ENCODE measurements at regions not wholly inside any gene's neighbourhood (a gene's known extent, or its start where the extent isn't known, plus 50 kb on each side); places are given as distances from the start of the nearest gene placed in this dataset.

GRCh38 chr11:92480499-92480898 lies 255.9 kb downstream of the FAT3 start:
- no peak for TF ChIP-seq CTCF (IDR thresholded peaks at IDR 0.05; ENCODE audit: low read depth, low read length)
- H3K27ac ChIP-seq (ENCODE audit: low read depth, low read length) = no peak overlapping the region
- no peak overlapping the region for H3K4me3 ChIP-seq (ENCODE audit: low read depth, low read length)
- H3K27me3 ChIP-seq (ENCODE audit: control insufficient read depth, insufficient read depth, low read length) = no peaks in the 10 kb centered on the region
- DNase-seq (ENCODE audit: low read depth, low spot score) = no peak
- POLR2A ChIA-PET = no interaction called here
- CTCF ChIA-PET = no interaction called here
- no peaks in the 10 kb centered on the region for H3K9me3 ChIP-seq (ENCODE audit: control insufficient read depth, insufficient read depth, low read length)

- TF ChIP-seq CTCF (IDR thresholded peaks at IDR 0.05; ENCODE audit: low read depth, low read length) = no peak
- Histone ChIP-seq H3K27ac (ENCODE audit: low read depth, low read length) (no peak overlapping the region), H3K9me3 (ENCODE audit: control insufficient read depth, insufficient read depth, low read length) (no peaks in the 10 kb centered on the region), H3K27me3 (ENCODE audit: control insufficient read depth, insufficient read depth, low read length) (no peaks in the 10 kb centered on the region), H3K4me3 (ENCODE audit: low read depth, low read length) (no peak overlapping the region)
- CTCF ChIA-PET = no interaction called here
- POLR2A ChIA-PET = no interaction called here
- no peak for DNase-seq (ENCODE audit: low read depth, low spot score)
Measured at GRCh38 chr11:92482492-92483060, 258.0 kb downstream of the FAT3 start.

GRCh38 chr11:92484570-92484969 lies 260.0 kb downstream of the FAT3 start:
- TF ChIP-seq CTCF (IDR thresholded peaks at IDR 0.05; ENCODE audit: low read depth, low read length) = no peak
- Histone ChIP-seq H3K4me3 (ENCODE audit: low read depth, low read length) (no peak overlapping the region), H3K27ac (ENCODE audit: low read depth, low read length) (no peak overlapping the region), H3K27me3 (ENCODE audit: control insufficient read depth, insufficient read depth, low read length) (no peaks in the 10 kb centered on the region), H3K9me3 (ENCODE audit: control insufficient read depth, insufficient read depth, low read length) (no peaks in the 10 kb centered on the region)
- DNase-seq (ENCODE audit: low read depth, low spot score) = no peak
- ChIA-PET POLR2A (interaction anchor here (0.6 kb wide), 1 partner anchor 1194 kb away, joined by 6 read pairs; no protein-coding TSS in a partner anchor), CTCF (no interaction called here)

GRCh38 chr11:92489826-92490399 lies 265.3 kb downstream of the FAT3 start:
- Histone ChIP-seq H3K9me3 (ENCODE audit: control insufficient read depth, insufficient read depth, low read length) (no peaks in the 10 kb centered on the region), H3K27me3 (ENCODE audit: control insufficient read depth, insufficient read depth, low read length) (no peaks in the 10 kb centered on the region), H3K4me3 (ENCODE audit: low read depth, low read length) (no peak overlapping the region), H3K27ac (ENCODE audit: low read depth, low read length) (no peak overlapping the region)
- no peak for DNase-seq (ENCODE audit: low read depth, low spot score)
- CTCF ChIA-PET = interaction anchor here (0.7 kb wide), 1 partner anchor 246 kb away, joined by 5 read pairs; no protein-coding TSS in a partner anchor
- POLR2A ChIA-PET = no interaction called here
- no peak for TF ChIP-seq CTCF (IDR thresholded peaks at IDR 0.05; ENCODE audit: low read depth, low read length)

GRCh38 chr11:92492372-92492771 lies 267.8 kb downstream of the FAT3 start:
- Histone ChIP-seq H3K27ac (ENCODE audit: low read depth, low read length) (no peak overlapping the region), H3K27me3 (ENCODE audit: control insufficient read depth, insufficient read depth, low read length) (no peaks in the 10 kb centered on the region), H3K4me3 (ENCODE audit: low read depth, low read length) (no peak overlapping the region), H3K9me3 (ENCODE audit: control insufficient read depth, insufficient read depth, low read length) (no peaks in the 10 kb centered on the region)
- ChIA-PET CTCF (no interaction called here), POLR2A (no interaction called here)
- no peak for DNase-seq (ENCODE audit: low read depth, low spot score)
- no peak for TF ChIP-seq CTCF (IDR thresholded peaks at IDR 0.05; ENCODE audit: low read depth, low read length)

All from AG04450 (cell line).